NCI-H146 (cell line): ENCODE measurements at regions not wholly inside any gene's neighbourhood (a gene's known extent, or its start where the extent isn't known, plus 50 kb on each side); places are given as distances from the start of the nearest gene placed in this dataset.
"Not testable (repeated sequence)": the region's sequence is repeated elsewhere in the genome, so short reads cannot be mapped to it uniquely, and the experiment has no call there.

Source experiments
- DNase-seq: peaks from one replicate; lab custom pipeline; 2025; lab: John Stamatoyannopoulos, UW

DNA sequence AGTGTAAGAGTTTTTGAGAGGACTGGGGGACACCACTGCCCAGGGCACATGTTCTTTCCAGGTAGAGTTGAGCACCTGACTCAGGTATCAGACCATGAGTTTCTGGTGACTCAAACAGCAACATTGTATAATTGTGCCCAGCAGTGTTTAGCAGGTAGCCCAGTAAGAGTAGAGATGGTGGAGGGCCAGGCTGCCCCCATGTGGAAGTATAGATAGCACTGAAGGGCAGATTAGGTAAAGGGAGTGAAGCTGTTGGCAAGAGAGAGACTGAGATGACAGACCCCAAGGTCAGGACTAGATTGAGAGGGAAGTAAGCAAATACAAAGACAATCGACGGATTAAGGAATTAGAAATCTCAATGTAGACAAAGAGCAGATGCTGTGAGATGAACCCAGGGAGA, 74.6 kb downstream of the TRIM42 start:
- DNase-seq: no peak

DNA sequence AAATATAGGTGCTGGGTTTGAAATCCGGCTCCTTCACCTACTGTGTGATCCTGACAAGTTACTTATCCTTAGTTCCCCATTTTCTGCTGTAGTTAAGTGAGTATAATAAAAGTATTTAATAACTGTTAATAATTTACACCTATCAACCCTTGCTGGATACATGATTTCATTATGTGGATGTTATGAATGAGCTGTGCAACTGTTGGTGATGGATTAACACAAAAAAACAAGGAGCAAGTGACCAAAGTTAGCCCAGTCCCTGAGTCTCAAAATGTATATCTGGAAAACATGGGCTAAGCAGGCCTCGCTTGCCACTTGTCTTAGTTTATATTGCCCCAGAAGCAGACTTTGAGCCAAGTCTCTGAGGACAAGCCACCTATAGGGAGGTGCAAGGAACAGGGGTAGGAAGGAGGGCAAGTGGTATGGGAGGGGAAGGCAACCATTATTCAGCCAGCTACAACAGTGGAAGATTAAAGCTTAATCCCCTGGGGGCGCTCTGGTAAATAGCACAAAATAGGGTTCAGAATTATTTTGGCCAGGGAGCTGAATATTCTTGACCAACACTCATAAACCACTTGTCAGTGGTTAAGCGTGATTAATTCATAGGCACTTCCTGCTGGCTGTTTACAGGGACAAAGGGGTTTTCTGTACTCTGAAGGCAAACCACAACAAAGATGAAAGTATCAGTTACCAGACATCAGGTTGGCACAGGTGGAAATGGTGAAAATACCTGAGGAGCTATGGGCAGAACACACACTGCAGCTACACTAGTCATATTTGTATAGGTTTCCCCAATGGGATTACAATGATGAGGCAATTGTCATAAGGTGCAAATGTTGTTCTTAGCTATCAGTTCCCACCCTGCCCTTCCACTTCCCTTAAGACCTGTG, 76.2 kb downstream of the TRIM42 start:
- DNase-seq: no peak

DNA sequence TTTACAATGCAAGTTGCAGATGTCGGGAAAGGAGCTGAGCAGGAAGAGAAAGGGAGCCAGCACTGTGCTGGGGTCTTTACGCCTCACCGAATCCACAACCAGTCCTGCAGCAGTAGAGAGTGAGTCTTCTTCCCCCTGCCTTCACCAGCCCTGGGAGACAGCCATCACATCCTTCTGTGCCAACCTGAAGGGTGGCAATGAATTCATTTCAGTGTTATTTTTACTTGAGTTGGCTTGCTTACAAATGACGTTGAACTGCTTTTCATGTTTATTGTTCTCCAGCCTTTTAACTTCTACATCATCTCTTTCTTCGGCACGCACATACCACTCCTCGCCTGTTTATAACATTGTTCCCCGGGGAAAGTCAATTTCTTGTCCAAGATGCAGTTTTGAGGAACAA, 77.1 kb downstream of the TRIM42 start:
- no peak for DNase-seq

DNA sequence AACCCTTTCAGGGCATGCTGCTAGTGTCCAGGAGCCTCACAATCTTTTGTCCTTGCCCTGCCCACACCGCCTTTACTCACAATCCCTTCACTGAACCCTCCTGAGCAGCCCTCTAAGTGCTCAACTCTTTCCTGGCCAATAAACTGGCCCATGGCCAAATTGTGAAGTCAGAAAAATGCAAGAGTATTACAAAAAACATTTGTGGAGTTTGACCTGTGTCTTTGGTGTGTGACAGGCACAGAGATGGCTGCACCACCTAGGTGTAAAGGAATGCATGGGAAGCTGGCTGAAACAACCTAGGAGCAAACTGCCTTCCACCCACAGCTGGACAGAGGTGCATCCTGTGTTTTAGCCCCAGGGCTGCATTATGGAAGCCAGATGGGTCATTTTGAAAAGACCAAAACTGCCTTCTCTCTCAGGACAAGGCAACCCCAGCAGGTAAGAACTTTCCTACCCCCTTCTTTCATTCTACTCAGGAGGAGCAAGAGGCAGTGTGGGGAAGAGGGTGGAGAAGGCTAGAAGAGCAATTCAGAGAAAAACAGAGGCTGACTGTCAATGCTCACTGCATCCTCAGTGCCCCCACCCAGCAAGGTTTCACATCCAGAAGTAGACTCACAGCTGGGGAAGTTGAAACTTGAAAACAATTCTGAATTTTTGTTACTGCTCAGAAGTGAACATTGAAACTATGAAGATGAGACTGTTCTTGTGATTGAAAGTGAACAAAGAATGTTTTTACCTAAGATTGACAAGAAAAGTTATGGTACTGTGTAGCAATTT, 78.6 kb downstream of the TRIM42 start:
- no peak for DNase-seq

DNA sequence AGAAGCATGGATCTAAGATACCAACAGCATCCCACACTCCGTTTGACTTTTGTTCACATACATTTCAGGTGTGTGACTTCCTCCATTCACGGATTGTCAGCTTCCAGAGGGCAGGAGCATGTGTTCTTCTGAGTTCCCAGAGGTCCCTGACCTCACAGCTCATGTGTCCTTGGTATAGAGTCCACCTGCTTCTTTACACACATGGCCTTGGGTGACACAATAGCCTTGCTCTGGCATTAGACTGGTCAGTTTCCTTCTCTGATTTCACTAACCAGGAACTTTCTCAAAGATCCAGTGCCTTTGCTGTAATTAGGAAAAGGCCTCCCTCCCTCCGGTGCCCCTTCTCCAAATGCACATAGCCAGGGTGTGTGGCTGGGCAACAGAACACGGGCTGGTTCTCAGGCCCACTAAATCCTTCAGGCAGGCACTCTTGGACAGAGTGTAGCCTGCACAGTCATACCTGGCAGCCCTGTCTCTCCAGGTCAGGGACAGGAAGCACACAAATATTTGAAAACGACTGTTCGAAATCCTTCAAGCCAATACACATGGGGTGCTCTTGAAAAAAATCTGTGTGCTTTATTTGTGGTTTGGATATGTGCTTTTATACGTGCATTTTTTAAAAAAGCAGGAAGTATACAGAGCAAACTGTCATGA, 81.1 kb downstream of the TRIM42 start:
- DNase-seq: no peak

DNA sequence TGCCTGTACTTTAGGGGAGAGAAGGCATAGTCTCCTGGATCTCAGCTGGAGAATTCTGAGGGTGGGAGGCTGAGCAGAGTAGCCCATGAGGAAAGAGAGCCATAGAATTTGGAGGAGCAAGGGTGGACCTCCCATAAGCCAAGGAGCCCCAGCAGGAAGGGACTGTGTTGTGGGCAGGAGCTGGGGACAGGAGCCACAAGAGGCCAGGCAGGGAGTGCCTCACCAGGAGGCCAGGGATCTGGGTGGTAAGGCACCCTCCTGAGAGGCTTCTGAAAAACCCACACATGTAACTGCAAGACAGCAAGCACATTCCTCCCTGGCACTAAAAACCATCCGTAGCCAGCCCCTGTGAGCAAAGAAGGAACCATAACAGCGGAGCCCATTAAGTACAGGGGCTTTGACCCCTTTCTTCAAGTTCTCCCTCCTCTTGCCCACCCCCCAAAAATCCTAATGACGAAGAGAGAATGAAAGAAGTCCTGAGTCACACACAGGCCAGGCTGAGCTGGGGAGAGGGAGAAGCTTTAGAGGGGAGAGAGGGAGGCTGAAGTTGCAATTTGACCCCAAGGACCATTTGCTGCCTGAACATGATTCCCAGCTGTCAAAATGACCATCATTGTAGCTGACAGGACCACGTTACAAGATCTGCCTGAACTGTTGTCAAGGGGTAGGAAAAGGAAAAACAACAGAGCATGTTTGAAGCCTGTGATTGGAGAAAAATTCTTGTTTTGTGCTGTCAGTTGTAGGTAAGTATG, 82.6 kb downstream of the TRIM42 start:
- DNase-seq: no peak

DNA sequence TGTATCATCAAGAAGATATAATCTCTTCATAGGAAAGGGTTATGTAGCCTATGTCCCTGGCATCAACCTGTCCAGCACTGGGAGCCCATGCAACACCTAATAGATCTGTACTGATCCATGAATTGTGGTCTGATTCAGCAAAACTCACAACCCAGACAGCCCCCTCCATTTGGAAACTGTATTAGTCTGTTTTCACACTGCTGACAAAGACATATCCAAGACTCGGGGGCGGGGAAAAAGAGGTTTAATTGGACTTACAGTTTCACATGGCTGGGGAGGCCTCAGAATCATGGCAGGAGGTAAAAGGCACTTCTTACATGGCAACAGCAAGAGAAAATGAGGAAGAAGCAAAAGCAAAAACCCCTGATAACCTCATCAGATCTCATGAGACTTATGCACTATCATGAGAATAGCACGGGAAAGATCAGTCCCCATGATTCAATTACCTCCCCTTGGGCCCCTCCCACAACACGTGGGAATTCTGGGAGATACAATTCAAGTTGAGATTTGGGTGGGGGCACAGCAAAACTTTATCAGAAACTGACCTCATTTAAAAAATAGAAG, 83.3 kb downstream of the TRIM42 start:
- no peak for DNase-seq

DNA sequence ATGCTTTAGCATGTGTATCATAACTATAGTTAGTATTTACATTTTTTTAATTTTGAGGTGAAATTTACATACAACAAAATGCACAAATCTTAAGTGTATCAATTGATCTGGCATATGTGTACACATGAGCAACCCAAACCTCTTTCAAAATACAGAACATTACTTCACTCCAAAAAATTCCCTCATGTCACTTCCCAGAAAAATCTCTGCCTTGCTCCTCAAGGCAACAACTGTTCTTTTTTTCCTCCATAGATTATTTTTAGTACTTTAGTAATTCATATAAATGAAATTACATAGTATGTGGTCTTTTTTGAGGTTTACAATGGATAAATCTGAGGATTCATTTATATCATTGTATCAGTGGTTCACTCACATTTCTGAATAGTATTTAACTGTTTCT, 84.9 kb downstream of the TRIM42 start:
- no peak for DNase-seq

DNA sequence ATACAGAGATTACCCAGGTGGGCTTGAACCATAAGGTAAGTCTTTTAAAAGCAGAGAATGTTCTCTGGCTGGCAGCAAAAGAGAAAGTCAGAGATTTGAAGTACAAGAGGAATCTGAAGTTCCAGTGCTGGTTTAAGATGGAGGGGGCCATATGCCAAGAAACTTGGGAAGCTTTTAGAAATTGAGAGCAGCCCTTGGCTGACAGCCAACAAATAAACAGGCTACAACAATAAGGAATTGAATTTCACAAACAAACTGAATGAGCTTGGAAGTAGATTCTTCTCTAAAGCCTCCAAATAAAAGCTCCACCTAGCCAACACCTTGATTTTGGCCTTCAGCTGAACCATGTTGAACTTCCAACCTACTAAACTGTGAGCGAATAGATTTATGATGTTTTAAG, 85.7 kb downstream of the TRIM42 start:
- DNase-seq: no peak

DNA sequence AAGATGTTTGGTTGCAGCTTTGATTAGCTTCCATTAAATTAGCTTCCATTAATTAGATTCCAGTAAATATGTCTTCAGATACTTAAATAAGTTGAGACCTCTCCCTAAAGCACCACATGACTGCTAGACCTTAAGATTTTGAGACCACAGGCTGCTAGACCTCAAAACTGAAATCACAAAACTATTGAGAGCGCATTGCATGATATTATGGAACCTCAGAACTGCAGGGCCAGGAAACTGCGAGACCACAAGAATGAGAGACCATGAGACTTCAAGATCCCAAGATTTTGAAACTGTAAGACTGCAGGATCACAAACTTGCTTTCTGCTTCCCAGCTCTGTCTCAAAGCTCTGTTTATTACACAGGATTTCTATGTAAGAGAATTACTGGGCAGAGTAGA, 87.4 kb downstream of the TRIM42 start:
- DNase-seq: no peak

DNA sequence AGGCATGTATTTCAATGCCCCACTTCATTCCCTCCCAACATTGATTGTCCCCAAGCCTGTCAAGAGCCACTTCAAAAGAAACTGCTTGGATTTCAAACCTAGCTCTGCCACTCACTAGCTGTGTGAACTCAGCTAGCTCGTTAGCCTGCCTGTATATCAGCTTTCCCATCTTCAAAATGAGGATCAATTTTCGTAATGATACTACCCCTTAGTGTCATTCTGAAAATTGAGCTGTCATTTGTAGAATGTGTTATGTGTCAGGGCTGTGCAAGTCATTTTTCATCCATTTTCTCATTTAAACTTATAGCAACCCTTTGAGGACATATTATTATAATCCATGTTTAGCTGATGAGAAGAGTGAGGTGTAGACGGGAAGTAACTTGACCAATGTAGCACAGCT, 88.6 kb downstream of the TRIM42 start:
- no peak for DNase-seq

DNA sequence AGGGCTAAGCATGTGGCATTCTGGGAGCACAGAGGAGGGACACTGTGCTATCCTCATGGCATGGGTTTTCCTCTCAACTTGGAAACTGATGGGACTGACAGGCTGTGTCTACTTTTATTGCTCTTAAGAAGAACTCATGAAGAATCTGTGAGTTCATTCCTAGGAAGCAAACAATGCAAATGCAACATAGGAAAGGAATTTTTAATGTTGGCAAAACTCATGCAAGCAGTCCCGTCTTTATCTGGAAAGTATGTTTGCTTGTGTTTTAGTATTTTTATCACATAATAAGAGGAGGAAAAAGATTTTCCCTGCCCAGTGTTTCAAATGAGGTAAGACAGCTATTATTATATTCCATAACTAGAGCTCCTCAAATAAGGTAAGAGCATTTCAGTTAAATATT, 89.7 kb downstream of the TRIM42 start:
- DNase-seq: no peak

DNA sequence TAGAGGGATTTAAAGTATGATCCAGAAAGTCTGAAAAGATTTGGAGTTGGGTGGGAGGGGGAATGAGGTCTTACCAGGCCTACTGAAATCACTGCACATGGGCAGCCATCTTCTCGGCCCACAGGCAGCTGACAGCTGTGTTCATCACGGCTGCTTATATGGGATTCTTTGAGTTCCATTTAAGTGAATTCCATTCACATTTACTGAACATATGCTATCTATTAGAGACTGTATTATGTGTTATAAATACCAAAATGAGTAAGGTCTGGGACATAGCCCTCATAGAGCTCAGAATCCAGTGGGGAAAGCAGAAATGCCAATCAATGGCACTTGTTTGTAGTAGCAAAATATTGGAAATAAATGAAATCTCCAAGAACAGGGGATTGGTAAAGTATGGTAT, 91.1 kb downstream of the TRIM42 start:
- no peak for DNase-seq

DNA sequence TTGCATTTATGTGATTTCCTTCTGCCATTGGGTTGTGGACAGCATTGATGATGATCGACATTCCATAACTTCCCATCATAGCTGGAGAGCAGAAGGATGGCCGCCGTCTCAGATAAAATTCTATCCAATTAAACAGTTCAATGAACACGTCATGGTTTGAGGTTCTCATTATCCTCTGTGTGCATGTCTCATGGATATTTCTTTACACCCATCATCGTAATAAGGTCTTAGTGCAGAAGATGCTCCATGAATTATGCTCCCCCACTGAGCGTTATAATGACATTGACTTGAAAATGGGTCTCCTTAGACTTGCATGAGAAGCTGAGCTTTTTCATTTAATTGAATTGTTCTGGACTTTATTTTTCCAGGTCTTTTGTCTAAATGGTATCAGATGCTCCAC, 92.1 kb downstream of the TRIM42 start:
- DNase-seq: no peak

DNA sequence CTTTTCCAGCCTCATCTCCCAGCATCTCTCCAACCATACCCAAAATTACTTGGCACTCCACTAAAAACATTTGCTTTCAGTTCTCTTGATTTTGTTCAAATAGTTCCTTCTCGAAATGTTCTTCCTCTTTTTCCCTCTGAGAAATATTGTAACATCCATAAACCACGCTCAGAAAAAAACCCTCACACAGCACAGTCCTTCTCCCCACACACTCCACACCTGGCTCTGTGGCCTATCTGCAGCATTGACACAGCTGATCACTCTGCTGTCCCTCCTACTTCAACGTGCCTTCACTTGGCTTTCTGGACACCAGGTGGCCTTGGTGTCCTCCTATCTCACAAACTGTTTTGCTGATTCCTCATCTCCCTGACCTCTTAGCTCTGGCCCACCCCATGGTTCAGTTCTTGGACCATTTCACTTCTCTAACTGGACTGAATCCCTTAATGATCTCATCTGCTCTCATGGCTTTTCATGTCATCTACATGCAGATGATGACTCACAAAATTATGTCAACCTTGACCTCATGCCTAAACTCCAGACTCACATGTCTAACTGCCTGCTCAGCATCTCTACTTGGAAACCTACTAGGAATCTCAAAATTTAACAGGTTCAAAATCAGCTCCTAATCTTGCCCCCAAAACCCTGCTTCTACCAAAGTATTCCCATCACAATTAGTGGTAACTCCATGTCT, 93.3 kb downstream of the TRIM42 start:
- no peak for DNase-seq

DNA sequence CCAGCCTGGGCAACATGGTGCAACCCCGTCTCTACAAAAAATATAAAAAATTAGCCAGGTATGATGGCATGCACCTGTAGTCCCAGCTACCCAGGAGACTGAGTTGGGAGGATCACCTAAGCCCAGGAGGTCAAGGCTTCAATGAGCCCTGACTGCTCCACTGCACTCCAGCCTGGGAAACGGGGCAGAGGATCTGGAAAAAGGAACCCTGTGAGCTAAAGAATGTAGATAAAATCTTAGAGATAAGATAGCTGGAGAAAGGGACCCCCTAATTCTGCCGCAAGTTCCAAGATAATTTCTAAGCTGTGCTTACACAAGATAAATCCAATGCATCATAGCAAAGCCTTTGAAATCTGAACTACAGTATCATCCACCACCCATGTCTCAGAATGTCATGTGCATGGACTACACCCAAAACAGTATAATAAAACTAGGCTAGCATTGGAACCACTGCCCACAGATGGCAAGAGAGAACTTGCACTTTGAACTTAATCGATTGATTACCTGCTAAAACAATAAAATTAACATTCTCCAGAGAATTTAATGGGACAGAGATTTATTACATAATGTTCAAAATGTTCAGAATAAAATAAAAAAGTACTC, 99.9 kb downstream of the TRIM42 start:
- no peak for DNase-seq

DNA sequence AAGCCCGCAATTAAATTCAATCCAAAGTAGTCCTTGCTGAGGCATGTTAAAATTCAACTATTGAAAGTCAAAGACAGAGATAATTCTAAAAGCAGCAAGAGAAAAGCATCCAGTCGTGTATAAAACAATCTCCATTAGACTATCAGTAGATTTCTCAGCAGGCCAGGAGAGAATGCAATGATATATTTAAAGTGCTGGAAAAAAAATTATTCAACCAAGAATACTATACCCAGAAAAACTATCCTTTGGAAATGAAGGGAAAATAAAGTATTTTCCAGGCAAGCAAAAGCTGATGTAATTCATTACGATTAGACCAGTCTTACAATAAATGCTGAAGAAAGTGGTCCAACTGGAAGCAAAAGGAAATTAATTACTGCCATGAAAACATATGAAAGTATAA, 113.5 kb downstream of the TRIM42 start:
- no peak for DNase-seq

DNA sequence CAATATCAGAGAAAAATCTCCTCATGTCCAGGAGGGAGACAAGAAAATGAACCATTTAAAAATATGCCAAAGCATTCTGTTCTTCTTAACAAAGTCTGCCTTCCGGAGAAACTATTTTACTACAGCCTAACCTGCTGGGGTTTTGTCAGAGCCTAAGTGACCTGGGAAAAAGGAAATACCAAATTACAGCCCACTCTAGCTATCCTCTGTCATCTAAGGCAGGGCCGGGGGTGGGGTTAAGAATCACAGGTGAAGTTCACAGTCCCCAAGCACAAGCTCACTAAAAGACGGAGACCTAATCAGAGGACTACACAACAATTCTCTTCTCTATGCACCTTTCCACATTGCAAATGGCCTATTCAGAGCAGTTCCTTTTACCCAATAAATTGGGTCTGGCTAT, 116.6 kb downstream of the TRIM42 start:
- peak; percentile 63 for DNase-seq

DNA sequence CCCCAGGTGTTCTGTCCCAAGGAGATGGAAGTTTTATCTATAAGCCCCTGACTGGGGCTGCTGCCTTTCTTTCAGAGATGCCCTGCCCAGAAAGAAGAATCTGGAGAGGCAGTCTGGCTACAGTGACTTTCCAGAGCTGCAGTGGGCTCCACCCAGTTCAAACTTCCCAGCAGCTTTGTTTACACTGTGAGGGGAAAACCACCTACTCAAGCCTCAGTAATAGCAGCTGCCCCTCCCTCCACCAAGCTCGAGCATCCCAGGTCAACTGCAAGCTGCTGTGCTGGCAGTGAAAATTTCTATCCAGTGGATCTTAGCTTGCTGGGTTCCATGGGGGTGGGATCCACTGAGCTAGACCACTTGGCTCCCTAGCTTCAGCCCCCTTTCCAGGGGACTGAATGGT, 125.0 kb downstream of the TRIM42 start:
- not testable (repeated sequence) for DNase-seq

DNA sequence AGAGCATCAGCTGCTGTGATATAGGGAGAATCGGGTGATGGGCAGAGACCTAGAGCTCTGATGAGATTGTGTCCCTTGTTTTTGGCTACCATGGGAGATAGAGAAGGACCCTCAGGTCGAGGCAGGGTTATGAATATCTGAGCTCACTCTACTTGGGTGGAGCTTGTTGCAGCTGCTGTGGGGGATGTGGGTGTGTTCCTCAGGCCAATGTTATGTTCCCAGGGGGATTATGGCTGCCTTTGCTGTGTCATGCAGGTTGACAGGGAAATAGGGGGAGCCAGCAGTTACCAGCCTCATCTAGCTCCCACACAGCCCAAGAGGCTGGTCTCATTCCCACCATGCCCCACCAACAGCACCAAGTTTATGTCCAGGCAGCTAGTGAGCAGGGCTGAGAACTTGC, 131.5 kb downstream of the TRIM42 start:
- DNase-seq: no peak
